HG02798 (cell line): ENCODE measurements at regions not wholly inside any gene's neighbourhood (a gene's known extent, or its start where the extent isn't known, plus 50 kb on each side); places are given as distances from the start of the nearest gene placed in this dataset.

ENCODE experiments used
- ATAC-seq: cut with Tn5 transposase; IDR thresholded peaks from one replicate; pipeline ENCODE4 v1.9.1; 2021; ENCODE audit warnings: mild to moderate bottlenecking; ENCODE audit not compliant: unreplicated experiment, poor library complexity

- ATAC-seq, result no peak
These were observed 213.6 kb downstream of the CENPF start for GRCh38 chr1:214816603-214817002.

GRCh38 chr1:214823311-214824117, 220.5 kb downstream of the CENPF start:
- ATAC-seq, result no peak

- ATAC-seq, result no peak
These were observed 221.8 kb downstream of the CENPF start for GRCh38 chr1:214824763-214825162.

GRCh38 chr1:214826619-214827018, 223.6 kb downstream of the CENPF start:
- no peak for ATAC-seq

- ATAC-seq, result no peak
These were observed 224.9 kb downstream of the CENPF start for GRCh38 chr1:214827883-214828282.

GRCh38 chr1:214830941-214831340, 227.9 kb downstream of the CENPF start:
- ATAC-seq, result no peak

GRCh38 chr1:214831956-214832355, 229.0 kb downstream of the CENPF start:
- no peak for ATAC-seq

- ATAC-seq, result no peak
These were observed 230.3 kb downstream of the CENPF start for GRCh38 chr1:214833178-214833756.

- ATAC-seq, result no peak
These were observed 234.4 kb downstream of the CENPF start for GRCh38 chr1:214837376-214837775.

- ATAC-seq, result no peak
These were observed 235.4 kb downstream of the CENPF start for GRCh38 chr1:214838351-214838750.

- no peak for ATAC-seq
These were observed 237.4 kb downstream of the CENPF start for GRCh38 chr1:214840356-214840755.

- ATAC-seq, result no peak
These were observed 239.7 kb upstream of the KCNK2 start for GRCh38 chr1:214842856-214843255.

- ATAC-seq, result no peak
These were observed 239.3 kb upstream of the KCNK2 start for GRCh38 chr1:214843281-214843680.

GRCh38 chr1:214844319-214844718, 238.2 kb upstream of the KCNK2 start:
- ATAC-seq, result no peak

GRCh38 chr1:214846276-214846675, 236.3 kb upstream of the KCNK2 start:
- ATAC-seq, result no peak

- ATAC-seq, result no peak
These were observed 235.3 kb upstream of the KCNK2 start for GRCh38 chr1:214847071-214847810.

GRCh38 chr1:214848101-214848500, 234.4 kb upstream of the KCNK2 start:
- no peak for ATAC-seq

- no peak for ATAC-seq
These were observed 232.0 kb upstream of the KCNK2 start for GRCh38 chr1:214850432-214851050.

GRCh38 chr1:214853340-214853739, 229.2 kb upstream of the KCNK2 start:
- no peak for ATAC-seq

- no peak for ATAC-seq
These were observed 228.2 kb upstream of the KCNK2 start for GRCh38 chr1:214854126-214854875.
